ENCODE measurements at regions not wholly inside any gene's neighbourhood (a gene's known extent, or its start where the extent isn't known, plus 50 kb on each side); places are given as distances from the start of the nearest gene placed in this dataset.

GRCh38 chr5:163944738-163945137, 439.3 kb downstream of the MAT2B start:
- BruUV-seq (replicated peaks) = no TSS peak
- intact Hi-C loops (cut with micrococcal nuclease; ENCODE audit: unreplicated experiment) = no loop called here
- H2AFZ ChIP-seq (ENCODE audit: low read length) = peak overlapping the region; percentile 27; the same call in 1 of the 2 replicates
- no peak for DNase-seq (ENCODE audit: low spot score)
- H3K36me3 ChIP-seq (ENCODE audit: insufficient read depth, low read length) = no peaks in the 10 kb centered on the region
- peaks cover 5% of the 10 kb centered on the region for H3K4me1 ChIP-seq (ENCODE audit: insufficient read depth, low read length, poor library complexity, severe bottlenecking)
- no peaks in the 10 kb centered on the region for H3K9me2 ChIP-seq (ENCODE audit: insufficient read depth, low read length)
- no peak overlapping the region for H3K4me2 ChIP-seq (ENCODE audit: low read length)
- H3K79me2 ChIP-seq (ENCODE audit: insufficient read depth, low read depth, low read length) = no peaks in the 10 kb centered on the region
- CTCF ChIA-PET (ENCODE audit: unreplicated experiment) = no interaction called here
- POLR2A ChIA-PET = interaction anchor here (0.5 to 1.8 kb wide), 4 partner anchors 9 to 492 kb away, joined by 3 to 5 read pairs (median 4); no protein-coding TSS in a partner anchor
- no peaks in the 10 kb centered on the region for H4K20me1 ChIP-seq (ENCODE audit: insufficient read depth, low read length)
- no peaks in the 10 kb centered on the region; the same call in 1 of the 2 replicates for H3K9me3 ChIP-seq (ENCODE audit: low read length)
- H3K4me3 ChIP-seq (ENCODE audit: low read depth, low read length, poor library complexity, severe bottlenecking) = no peak overlapping the region
- TF ChIP-seq, protein P1, sequence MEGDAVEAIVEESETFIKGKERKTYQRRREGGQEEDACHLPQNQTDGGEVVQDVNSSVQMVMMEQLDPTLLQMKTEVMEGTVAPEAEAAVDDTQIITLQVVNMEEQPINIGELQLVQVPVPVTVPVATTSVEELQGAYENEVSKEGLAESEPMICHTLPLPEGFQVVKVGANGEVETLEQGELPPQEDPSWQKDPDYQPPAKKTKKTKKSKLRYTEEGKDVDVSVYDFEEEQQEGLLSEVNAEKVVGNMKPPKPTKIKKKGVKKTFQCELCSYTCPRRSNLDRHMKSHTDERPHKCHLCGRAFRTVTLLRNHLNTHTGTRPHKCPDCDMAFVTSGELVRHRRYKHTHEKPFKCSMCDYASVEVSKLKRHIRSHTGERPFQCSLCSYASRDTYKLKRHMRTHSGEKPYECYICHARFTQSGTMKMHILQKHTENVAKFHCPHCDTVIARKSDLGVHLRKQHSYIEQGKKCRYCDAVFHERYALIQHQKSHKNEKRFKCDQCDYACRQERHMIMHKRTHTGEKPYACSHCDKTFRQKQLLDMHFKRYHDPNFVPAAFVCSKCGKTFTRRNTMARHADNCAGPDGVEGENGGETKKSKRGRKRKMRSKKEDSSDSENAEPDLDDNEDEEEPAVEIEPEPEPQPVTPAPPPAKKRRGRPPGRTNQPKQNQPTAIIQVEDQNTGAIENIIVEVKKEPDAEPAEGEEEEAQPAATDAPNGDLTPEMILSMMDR (conservative IDR thresholded peaks at IDR 0.05; ENCODE audit: low read length) = no peak
- no peak for TF ChIP-seq EZH2phosphoT487 (IDR thresholded peaks at IDR 0.05; ENCODE audit: borderline replicate concordance, low read depth, low read length)
- H3K27ac ChIP-seq (ENCODE audit: low read depth, low read length, poor library complexity, severe bottlenecking) = no peak overlapping the region

- H3K4me2 ChIP-seq (ENCODE audit: low read length) = no peak overlapping the region
- no peak overlapping the region for H2AFZ ChIP-seq (ENCODE audit: low read length)
- DNase-seq (ENCODE audit: low spot score) = no peak
- intact Hi-C loops (cut with micrococcal nuclease; ENCODE audit: unreplicated experiment) = no loop called here
- no peak overlapping the region for H3K27ac ChIP-seq (ENCODE audit: low read depth, low read length, poor library complexity, severe bottlenecking)
- H3K79me2 ChIP-seq (ENCODE audit: insufficient read depth, low read depth, low read length) = no peaks in the 10 kb centered on the region
- H3K4me1 ChIP-seq (ENCODE audit: insufficient read depth, low read length, poor library complexity, severe bottlenecking) = peaks cover 5% of the 10 kb centered on the region
- H3K9me2 ChIP-seq (ENCODE audit: insufficient read depth, low read length) = no peaks in the 10 kb centered on the region
- no peaks in the 10 kb centered on the region for H3K9me3 ChIP-seq (ENCODE audit: low read length)
- BruUV-seq (replicated peaks) = no TSS peak
- no peak overlapping the region for H3K4me3 ChIP-seq (ENCODE audit: low read depth, low read length, poor library complexity, severe bottlenecking)
- CTCF ChIA-PET (ENCODE audit: unreplicated experiment) = no interaction called here
- no peak for TF ChIP-seq EZH2phosphoT487 (IDR thresholded peaks at IDR 0.05; ENCODE audit: borderline replicate concordance, low read depth, low read length)
- no peaks in the 10 kb centered on the region for H4K20me1 ChIP-seq (ENCODE audit: insufficient read depth, low read length)
- POLR2A ChIA-PET = interaction anchor here (0.6 to 1.4 kb wide), 2 partner anchors 11 kb away, joined by 3 read pairs; no protein-coding TSS in a partner anchor
- H3K36me3 ChIP-seq (ENCODE audit: insufficient read depth, low read length) = no peaks in the 10 kb centered on the region
These were observed 442.6 kb downstream of the MAT2B start for GRCh38 chr5:163947848-163948666.

DNA sequence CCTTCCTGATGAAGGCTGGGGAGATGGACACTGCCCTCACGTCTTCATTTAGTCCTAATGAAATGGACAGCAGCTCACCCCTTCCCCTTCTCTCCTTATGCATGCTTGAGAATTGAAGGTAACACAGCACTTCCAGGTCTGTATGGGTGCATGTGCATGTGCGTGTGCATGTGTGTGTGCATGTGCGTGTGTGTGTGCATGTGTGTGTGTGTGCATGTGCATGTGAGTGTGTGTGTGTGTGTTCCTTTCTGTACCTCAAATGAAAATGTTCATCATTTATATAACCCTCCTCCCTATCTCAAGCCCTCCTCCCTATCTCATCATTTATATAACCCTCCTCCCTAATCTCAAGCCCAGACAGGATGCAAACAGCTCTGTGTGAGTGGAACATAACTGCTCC, 444.8 kb downstream of the MAT2B start:
- intact Hi-C loops (cut with micrococcal nuclease; ENCODE audit: unreplicated experiment) = no loop called here

More for the DNA sequence above, 444.8 kb downstream of the MAT2B start:
- H3K4me2 ChIP-seq (ENCODE audit: low read length) = no peak overlapping the region
- no peaks in the 10 kb centered on the region for H3K4me1 ChIP-seq (ENCODE audit: insufficient read depth, low read length, poor library complexity, severe bottlenecking)
- ChIA-PET POLR2A (interaction anchor here (0.7 kb wide), 1 partner anchor 35 kb away, joined by 3 read pairs; no protein-coding TSS in a partner anchor), CTCF (ENCODE audit: unreplicated experiment) (no interaction called here)
- no peaks in the 10 kb centered on the region for H3K36me3 ChIP-seq (ENCODE audit: insufficient read depth, low read length)
- TF ChIP-seq, protein P1 (conservative IDR thresholded peaks at IDR 0.05; ENCODE audit: low read length) = no peak
- TF ChIP-seq EZH2phosphoT487 (IDR thresholded peaks at IDR 0.05; ENCODE audit: borderline replicate concordance, low read depth, low read length) = no peak
- DNase-seq (ENCODE audit: low spot score) = no peak
- H3K9me3 ChIP-seq (ENCODE audit: low read length) = no peaks in the 10 kb centered on the region
- no TSS peak for BruUV-seq (replicated peaks)
- no peaks in the 10 kb centered on the region for H3K79me2 ChIP-seq (ENCODE audit: insufficient read depth, low read depth, low read length)
- no peak overlapping the region for H3K4me3 ChIP-seq (ENCODE audit: low read depth, low read length, poor library complexity, severe bottlenecking)
- no peaks in the 10 kb centered on the region for H4K20me1 ChIP-seq (ENCODE audit: insufficient read depth, low read length)
- H3K9me2 ChIP-seq (ENCODE audit: insufficient read depth, low read length) = no peaks in the 10 kb centered on the region
- no peak overlapping the region for H3K27ac ChIP-seq (ENCODE audit: low read depth, low read length, poor library complexity, severe bottlenecking)
- no peak overlapping the region for H2AFZ ChIP-seq (ENCODE audit: low read length)
